NCI-H446 (cell line): ENCODE measurements at regions not wholly inside any gene's neighbourhood (a gene's known extent, or its start where the extent isn't known, plus 50 kb on each side); places are given as distances from the start of the nearest gene placed in this dataset.

Experiments
- DNase-seq, 2 experiments: peaks; one replicate each; lab custom pipeline; 2025; lab: John Stamatoyannopoulos, UW

- DNase-seq, result peak in 1 of 2 experiments; percentile 15
These were observed 409.3 kb downstream of the GALR1 start for GRCh38 chr18:77658751-77659448.

DNA sequence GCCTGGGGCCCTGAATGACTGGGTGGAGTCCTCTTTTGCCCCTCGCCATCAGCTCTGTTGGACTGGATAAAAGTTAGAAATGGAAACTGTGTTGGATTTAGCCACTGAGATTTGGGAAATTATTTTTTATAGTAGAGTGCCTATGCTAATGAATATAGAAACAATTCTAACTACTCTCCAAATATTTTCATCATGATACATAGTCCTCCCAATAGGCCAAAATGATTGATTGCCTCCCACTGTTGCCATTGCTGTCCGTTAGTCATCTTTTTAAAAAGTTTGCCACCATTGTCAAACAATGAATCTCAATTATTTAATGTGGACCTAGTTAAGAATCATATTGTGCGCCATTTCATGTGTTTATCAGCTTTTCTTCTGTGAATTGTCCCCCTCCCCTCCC lies 417.0 kb downstream of the GALR1 start:
- DNase-seq, result no peak

DNA sequence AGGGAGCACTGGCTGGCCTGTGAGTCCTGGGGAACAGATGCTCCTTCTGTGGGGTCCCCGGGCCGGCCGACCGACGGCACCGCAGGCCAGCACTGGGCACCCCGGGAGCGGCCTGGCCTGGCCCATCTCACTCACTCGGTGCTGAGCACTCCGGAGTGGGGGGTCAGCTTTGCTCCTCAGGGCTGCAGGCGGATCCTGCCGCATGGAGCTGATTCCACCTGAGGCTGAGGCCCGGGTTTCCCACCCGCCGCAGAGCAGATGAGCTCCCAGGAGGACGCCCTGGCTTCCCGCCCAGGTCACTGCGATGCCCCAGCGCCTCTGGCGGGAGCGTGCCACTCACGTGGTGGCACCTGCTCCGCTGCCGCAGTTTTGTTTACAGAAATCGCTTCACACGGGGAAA lies 418.6 kb downstream of the GALR1 start:
- no peak for DNase-seq

- no peak for DNase-seq
These were observed 419.7 kb downstream of the GALR1 start for GRCh38 chr18:77669331-77669730.

DNA sequence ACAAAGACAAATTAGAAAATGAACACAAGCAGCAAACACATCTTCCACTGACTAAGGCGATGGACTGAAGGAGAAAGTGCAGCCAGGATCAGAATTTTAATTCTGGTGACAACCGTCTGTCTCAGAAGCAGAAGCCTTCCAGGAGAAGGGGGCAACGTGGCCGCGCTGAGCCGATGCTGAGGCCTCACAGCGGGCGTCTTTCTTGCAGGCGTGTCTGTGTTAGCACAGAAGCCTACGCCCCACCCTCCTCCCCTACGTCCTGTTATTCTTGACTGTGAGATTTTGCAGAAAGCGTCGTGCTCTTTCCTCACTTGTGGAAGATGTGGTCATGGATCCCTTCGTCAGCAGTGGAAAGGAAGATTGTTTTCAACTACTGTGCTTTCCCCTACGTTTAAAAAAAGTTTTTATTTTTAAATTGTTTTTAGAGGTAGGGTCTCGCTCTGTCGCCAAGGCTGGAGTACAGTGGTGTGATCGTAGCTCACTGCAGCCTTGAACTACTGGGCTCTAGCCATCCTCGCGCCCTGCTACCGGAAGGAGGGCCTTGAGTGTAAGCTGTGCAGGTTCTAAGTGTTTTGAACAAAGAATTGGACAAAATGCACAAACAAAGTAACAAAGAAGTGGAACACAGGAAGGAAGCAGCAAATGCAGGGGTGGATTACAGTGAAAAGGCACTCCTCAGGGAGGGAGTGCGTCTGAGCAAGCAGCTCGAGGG lies 422.0 kb downstream of the GALR1 start:
- no peak for DNase-seq

DNA sequence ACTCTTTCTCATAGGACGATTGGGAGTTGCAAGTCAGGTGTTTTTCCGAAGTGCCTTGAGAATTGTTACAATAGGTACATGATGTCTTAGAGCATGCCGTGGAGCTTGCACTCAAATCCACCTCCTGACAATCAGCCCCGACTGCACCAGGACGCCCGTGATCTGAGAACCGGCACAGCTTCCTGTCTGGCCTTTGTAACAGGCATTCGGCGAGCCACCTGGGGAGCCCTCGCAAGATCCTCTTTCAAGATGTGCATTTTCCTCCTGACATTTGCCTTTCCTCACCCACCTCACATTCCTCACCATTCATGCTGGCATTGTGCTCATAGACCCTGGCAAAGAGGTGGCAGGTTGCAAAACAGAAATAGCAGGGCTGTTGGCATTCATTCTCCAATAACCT lies 427.3 kb downstream of the GALR1 start:
- no peak for DNase-seq

DNA sequence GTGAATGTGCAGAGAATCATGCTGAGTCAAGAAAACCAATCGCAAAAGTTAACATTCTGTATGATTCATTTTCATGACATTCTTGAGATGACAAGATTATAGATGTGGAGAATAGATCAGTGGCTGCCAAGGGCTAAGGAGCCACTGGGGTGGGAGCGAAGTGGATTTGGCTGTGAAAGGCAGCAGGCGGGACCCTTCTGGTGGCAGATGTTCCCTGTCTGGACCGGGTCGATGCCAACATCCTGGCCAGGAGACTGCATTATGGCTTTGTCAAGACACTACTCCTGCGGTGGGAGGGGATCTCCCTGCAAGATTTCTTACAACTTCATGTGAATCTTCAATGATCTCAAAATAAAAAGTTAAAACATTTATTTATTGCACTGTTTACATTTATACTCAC lies 427.9 kb downstream of the GALR1 start:
- DNase-seq, result peak in 1 of 2 experiments; percentile 40

GRCh38 chr18:77679869-77680268 lies 430.2 kb downstream of the GALR1 start:
- DNase-seq, result no peak

GRCh38 chr18:77700051-77700450 lies 450.4 kb downstream of the GALR1 start:
- DNase-seq, result no peak

DNA sequence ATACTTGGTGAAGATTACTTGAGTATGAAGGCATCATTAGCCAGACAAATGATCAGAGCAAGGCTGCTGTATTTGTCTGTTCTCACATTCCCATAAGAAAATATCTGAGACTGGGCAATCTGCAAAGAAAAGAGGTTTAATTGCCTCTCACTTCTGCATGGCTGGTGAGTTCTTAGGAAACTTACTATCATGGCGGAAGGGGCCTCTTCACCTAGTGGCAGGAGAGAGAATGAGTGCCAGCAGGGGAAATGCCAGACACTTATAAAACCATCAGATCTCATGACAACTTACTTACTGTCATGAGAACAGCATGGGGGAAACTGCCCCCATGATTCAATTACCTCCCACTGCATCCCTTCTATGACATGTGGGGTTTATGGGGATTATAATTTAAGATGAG lies 452.3 kb downstream of the GALR1 start:
- DNase-seq, result no peak

DNA sequence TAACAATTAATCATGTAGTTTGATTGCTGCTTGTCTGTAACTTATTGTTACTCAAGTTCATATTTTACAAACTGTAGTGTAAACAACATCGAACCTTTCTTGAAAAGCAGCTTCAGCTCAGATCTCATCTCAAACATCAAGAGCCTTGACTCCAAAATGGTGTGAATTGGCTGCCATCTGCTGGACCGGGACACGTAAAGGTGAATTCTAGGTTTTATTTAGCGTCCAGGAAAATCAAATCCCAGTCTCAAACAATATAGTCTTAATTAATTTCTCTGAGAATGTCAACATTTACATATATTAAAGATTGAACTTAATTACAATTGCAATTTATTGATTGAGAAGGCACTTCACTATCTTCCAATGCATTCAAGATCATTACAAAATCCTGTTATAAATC lies 453.0 kb downstream of the GALR1 start:
- peak; percentile 0 to 45 for DNase-seq

- no peak for DNase-seq
These were observed 455.7 kb downstream of the GALR1 start for GRCh38 chr18:77705301-77705700.

DNA sequence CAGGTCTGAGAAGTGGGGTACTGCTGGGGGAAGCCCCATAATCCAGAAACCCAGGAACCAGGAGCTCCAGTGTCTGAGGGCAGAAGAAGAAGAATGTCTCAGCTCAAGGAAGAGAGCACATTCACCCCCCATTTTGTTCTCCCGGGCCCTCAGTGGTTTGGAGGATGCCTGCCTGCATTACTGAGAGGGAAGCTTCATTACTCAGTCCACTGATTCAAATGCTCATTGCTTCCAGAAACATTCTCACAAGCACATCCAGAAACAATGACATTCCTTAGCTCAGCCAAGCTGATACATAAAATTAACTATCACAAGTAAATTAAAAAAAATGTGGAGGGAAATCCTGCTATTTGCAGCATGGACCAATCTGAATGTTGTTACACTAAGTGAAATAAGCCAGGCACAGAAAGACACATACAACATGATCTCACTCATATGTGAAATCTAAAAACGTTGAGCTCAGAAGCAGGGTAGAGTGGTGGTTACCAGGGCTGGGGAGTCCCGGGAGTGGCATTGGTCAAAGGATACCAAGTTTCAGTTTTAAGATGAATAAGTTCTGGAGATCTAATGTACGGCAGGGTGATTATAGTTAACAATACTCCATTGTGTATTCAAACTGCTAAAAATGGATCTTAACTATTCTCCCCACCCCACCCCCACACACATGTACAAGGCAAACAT lies 459.3 kb downstream of the GALR1 start:
- no peak for DNase-seq

DNA sequence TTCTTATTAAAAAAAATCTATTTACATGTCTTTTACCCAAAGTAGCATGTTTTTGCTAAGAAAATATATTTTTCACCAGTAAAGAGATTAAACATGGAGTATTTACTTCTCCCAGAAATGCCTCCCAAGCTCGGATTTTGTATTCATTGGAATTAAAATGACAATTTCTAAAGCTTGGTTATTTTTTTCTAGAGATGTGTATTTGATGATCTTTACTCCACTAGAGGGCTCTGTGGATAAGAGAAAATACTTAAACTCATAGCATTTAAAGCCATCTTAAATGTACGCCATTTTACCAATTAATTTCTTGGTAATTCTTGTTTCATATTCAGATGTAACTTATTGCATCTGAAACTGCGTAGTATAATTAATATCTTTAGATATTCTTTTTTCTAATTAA lies 461.4 kb downstream of the GALR1 start:
- DNase-seq, result no peak

DNA sequence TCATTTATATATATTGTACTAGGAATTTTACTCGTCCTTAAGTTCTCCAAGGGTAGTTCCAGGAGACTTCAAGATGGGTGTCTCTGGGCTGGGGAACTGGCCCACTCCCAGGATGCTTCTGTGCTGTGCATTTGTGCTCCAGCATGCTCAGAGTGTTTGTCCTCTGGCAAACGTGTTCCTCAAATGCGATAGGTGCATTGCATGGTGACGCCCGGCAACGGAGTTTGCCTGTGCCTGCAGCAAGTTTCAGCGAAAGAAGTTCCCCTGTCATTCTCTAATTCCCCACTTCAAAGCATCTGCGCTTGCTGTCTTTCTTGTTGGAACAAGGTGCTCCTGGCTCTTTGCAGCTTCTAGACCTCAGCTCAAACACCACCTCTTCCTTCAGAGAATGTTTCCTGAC lies 465.1 kb downstream of the GALR1 start:
- no peak for DNase-seq

DNA sequence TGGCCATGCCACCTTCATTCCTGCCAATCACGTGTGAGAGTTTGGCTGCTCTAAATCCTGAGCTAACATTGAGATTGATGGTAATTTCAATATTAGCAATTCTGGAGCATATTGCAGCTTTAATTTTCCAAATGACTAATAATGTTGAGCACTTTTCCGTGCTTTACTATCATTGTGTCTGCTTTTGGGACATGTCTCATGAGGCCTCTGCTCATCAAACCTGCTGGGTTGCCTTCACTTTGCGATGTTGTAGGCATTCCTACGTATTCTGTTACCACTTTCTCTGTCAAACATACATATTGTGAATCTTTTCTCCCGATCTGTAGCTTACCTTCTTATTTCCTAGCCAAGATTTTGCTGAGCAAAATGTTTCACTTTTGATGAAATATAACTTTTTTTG lies 466.6 kb downstream of the GALR1 start:
- no peak for DNase-seq

DNA sequence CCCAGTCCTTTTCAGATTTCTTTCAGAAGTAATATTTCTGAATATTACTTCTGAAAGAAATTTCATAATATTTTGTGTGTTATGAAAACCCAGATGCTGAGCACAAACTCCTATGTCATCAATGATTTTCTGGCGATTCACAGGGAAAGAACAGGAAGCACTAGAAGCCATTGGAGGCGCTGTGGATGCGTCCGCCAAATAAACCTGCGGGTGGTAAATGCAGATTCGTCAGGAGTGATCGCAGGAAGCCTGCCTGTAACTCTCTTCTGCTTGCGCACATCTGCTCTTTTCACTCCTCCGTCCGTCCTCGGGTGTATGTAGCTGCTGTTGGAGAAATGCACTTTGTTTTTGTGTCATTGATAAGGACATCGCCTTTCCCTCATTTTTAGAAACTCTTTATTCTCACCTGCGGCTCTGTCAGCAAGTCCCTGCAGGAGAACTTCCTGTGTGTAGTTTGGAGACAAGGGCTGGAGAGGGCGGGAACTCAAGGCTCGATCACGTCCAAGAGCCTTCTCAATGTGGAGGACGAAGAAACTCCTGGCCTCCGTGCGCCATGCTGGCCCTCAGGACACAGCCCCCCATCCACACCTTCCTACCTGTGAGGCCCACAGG lies 483.8 kb downstream of the GALR1 start:
- no peak for DNase-seq

DNA sequence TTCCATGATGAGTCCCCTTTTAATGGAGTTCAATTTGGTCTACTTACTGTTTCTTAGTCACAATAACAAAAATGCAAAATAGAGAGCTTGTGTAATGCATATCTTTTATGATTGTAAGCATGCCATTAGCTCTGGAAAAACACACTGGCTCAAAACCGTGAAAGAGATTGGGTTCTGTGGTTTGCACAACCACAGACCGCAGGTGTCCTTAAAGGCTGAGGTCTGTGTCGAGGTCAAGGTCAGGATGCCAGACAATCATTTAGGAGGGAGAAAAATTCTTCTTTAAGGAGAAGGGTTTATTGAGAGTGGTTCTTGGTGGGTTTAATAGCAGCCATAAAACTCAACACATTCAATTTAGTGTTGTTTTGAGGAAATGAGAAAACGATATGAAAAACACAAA lies 487.2 kb downstream of the GALR1 start:
- no peak for DNase-seq

DNA sequence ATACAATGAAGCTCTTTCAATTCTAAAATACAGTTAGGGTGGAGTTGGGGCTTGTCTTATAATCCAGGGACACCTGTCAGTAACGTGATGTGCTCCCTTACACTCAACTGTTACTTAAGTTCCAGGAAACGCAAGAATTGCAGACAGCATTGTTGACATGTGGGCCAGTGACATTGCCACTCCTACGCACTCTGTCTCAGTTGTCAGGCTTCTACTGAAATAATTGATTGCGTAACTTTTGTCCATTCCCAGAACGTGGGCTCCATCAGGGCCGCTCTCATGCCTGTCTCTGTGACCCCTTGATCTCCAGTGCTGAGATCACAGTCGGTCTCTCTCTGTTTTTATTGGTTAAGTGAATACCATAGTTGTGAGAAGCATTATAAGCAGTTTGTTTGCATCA lies 487.8 kb downstream of the GALR1 start:
- no peak for DNase-seq

DNA sequence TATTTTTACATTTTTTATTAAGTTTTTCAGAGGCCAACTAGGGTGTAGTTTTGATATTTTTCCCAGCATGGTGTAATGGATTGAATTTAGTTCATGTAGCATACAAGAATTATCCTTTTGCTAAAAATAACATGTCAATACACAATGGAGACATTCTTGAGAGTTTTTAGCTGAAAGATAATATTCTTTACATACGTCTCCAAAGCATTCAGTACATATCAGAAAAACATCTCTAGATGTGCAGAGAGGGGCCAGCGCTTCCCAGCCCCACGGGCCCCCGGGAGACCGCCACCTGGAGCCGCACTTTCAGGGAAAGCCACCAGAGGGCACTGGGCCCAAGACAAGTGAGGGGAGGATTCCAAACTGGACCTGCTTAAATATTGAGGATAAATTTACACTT lies 499.4 kb downstream of the GALR1 start:
- peak in 1 of 2 experiments; percentile 13 for DNase-seq

DNA sequence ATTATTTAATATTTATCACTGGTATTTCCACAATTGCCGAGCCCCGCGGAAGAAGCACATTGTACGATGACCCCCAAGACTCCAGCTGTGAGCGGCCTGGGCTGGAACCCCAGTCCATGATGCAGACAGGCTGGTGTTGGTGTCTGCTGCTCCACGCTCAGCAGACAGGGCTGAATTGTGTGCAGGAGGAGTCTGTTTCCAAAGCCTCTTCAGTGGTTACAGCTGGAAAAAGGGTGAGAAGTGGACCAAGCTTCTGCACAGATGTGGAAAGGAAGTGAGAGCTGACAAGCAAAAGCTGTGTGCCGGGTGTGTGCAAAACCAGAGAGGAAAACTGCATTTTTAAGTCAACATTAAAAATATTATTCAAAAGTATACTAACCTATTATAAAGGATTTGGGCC lies 500.4 kb downstream of the GALR1 start:
- DNase-seq, result no peak

DNA sequence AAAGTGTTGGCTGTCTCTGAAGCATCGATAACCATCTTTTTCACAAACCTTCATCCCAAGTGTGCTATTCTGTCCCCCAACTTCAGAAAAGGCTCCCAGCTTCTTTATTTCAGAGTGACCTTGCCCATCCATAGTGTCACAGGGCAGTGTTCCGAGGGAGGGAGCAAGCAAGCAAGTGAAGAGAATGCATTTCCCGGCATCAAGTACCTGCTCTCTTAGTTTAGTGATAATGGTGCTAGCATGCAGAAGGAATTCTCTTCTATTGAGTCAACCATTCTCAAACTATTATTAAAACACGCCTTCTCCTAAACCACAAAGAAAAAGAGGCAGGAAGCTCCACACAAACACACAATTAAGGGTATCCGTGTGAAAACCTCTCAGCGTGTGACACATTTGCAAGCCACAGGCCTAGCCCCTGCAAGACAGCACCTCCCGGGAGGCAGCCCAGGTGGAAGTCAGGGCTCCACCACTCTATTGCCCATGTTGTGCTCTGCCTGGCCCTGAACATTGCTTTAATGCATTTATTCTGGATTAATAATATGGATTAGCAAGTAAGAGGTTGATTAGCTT lies 504.9 kb downstream of the GALR1 start:
- no peak for DNase-seq

GRCh38 chr18:77755187-77755586 lies 505.5 kb downstream of the GALR1 start:
- DNase-seq, result no peak
